Astrocyte (in vitro differentiated cells and primary cell): ENCODE measurements at regions not wholly inside any gene's neighbourhood (a gene's known extent, or its start where the extent isn't known, plus 50 kb on each side); places are given as distances from the start of the nearest gene placed in this dataset.

Source experiments
- DNase-seq: peaks from one replicate; pipeline ENCODE4 v3.0.0-alpha.2; 2010; ENCODE audit warnings: low read depth
- FAIRE-seq: peaks from 2 replicates; lab custom pipeline; 2011; peaks lifted over from hg19 to GRCh38; lab: Jason Lieb, UNC
- H2AFZ ChIP-seq: 2 replicates; pipeline ENCODE4 v1.6.0; 2012; ENCODE audit warnings: low read depth, low read length, inconsistent platforms
- H3K27ac ChIP-seq: 2 replicates; pipeline ENCODE4 v1.5.1; 2011; ENCODE audit warnings: low read depth, low read length, inconsistent platforms
- H3K27me3 ChIP-seq: 2 replicates; pipeline ENCODE4 v1.6.0; 2011; ENCODE audit warnings: low read length, inconsistent platforms; ENCODE audit not compliant: insufficient read depth
- H3K36me3 ChIP-seq: 2 replicates; pipeline ENCODE4 v1.5.1; 2011; ENCODE audit warnings: low read length, inconsistent platforms; ENCODE audit not compliant: insufficient read depth
- H3K4me1 ChIP-seq: 2 replicates; pipeline ENCODE4 v1.5.1; 2011; ENCODE audit warnings: low read length, inconsistent platforms; ENCODE audit not compliant: insufficient read depth
- H3K4me2 ChIP-seq: 2 replicates; pipeline ENCODE4 v1.6.0; 2012; ENCODE audit warnings: low read length, inconsistent platforms
- H3K4me3 ChIP-seq: 2 replicates; pipeline ENCODE4 v1.5.1; 2011; ENCODE audit warnings: low read depth, mild to moderate bottlenecking, low read length, inconsistent platforms; ENCODE audit not compliant: insufficient read depth
- H3K79me2 ChIP-seq: 2 replicates; pipeline ENCODE4 v1.6.0; 2012; ENCODE audit warnings: mild to moderate bottlenecking, low read length, inconsistent platforms; ENCODE audit not compliant: insufficient read depth
- H3K9ac ChIP-seq: 2 replicates; pipeline ENCODE4 v1.6.0; 2012; ENCODE audit warnings: mild to moderate bottlenecking, low read length, inconsistent platforms
- H3K9me3 ChIP-seq: 2 replicates; pipeline ENCODE4 v1.5.1; 2012; ENCODE audit warnings: low read depth, mild to moderate bottlenecking, low read length, inconsistent platforms; ENCODE audit not compliant: insufficient read depth
- H4K20me1 ChIP-seq: 2 replicates; pipeline ENCODE4 v1.6.0; 2012; ENCODE audit warnings: low read length, inconsistent platforms; ENCODE audit not compliant: insufficient read depth
- H3K27ac Mint-ChIP-seq: one replicate; pipeline ENCODE4 v1.8.0; 2021; ENCODE audit warnings: mild to moderate bottlenecking, mixed read lengths; ENCODE audit not compliant: unreplicated experiment
- H3K27me3 Mint-ChIP-seq: one replicate; pipeline ENCODE4 v1.8.0; 2021; ENCODE audit warnings: low read depth, mixed read lengths; ENCODE audit not compliant: unreplicated experiment
- H3K36me3 Mint-ChIP-seq: one replicate; pipeline ENCODE4 v1.8.0; 2021; ENCODE audit warnings: low read depth, mixed read lengths; ENCODE audit not compliant: unreplicated experiment
- H3K4me1 Mint-ChIP-seq: one replicate; pipeline ENCODE4 v1.8.0; 2021; ENCODE audit warnings: low read depth, mixed read lengths; ENCODE audit not compliant: unreplicated experiment
- H3K4me3 Mint-ChIP-seq: one replicate; pipeline ENCODE4 v1.8.0; 2021; ENCODE audit warnings: mild to moderate bottlenecking, moderate library complexity, mixed read lengths; ENCODE audit not compliant: unreplicated experiment
- H3K9me3 Mint-ChIP-seq: one replicate; pipeline ENCODE4 v1.8.0; 2021; ENCODE audit warnings: mild to moderate bottlenecking, mixed read lengths; ENCODE audit not compliant: unreplicated experiment
- EZH2 ChIP-seq: IDR thresholded peaks from 2 replicates; pipeline ENCODE4 v1.6.1; 2012; ENCODE audit warnings: mild to moderate bottlenecking, low read length, inconsistent platforms; ENCODE audit not compliant: insufficient read depth
- TF ChIP-seq, protein P1 (sequence below): IDR thresholded peaks from 2 replicates; pipeline ENCODE4 v1.5.1; 2011; ENCODE audit warnings: low read depth, mild to moderate bottlenecking, inconsistent platforms, low read length, moderate library complexity; ENCODE audit not compliant: insufficient read depth

DNA sequence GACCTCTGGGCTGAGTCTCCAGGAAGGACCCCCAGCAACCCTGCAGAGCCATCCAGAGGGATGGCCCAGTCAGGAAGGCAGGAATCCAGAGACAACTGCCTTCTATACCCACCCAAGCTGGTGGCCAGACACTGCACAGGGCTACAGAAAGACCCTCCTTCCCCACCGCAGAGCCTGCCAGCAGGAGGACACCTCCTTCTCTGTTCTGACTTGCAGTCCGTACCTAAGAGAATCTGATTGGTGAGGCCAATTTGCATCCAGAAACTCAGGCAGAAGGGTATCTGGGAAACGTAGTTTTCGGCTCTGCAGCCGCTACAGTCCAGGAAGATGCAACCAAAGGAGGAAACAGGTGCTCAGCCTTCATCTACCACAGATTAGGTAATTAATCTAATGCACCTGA, 155.4 kb upstream of the FRG1 start:
- peaks cover 23% of the 10 kb centered on the region for H3K9me3 Mint-ChIP-seq

DNA sequence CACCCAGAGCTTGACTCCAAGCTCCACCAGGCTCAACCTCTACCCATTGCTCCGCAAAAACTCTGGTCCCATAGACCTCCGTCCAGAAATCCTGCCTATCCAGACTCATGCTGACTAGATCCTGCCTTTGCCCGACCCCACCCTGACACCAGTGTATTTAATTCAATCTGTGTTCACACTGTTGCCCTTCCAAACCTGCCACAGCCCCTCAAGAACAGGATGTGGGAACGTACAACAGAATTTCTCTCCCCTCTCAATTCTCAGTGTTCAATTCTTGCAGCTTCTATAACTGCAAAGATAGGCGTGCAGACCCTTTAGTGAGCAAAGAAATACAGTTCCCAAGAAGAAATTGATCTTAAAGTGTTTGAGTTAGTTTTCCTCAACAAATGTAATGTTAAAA, 154.2 kb upstream of the FRG1 start:
- no peaks in the 10 kb centered on the region for H3K36me3 Mint-ChIP-seq
- no peaks in the 10 kb centered on the region for H3K27me3 Mint-ChIP-seq
- no peak overlapping the region for H3K4me2 ChIP-seq
- H3K27me3 ChIP-seq: no peaks in the 10 kb centered on the region
- H3K27ac Mint-ChIP-seq: no peak overlapping the region
- DNase-seq (no peak), FAIRE-seq (no peak)
- no peak overlapping the region for H3K9ac ChIP-seq
- H3K36me3 ChIP-seq: no peaks in the 10 kb centered on the region
- TF ChIP-seq, protein P1, sequence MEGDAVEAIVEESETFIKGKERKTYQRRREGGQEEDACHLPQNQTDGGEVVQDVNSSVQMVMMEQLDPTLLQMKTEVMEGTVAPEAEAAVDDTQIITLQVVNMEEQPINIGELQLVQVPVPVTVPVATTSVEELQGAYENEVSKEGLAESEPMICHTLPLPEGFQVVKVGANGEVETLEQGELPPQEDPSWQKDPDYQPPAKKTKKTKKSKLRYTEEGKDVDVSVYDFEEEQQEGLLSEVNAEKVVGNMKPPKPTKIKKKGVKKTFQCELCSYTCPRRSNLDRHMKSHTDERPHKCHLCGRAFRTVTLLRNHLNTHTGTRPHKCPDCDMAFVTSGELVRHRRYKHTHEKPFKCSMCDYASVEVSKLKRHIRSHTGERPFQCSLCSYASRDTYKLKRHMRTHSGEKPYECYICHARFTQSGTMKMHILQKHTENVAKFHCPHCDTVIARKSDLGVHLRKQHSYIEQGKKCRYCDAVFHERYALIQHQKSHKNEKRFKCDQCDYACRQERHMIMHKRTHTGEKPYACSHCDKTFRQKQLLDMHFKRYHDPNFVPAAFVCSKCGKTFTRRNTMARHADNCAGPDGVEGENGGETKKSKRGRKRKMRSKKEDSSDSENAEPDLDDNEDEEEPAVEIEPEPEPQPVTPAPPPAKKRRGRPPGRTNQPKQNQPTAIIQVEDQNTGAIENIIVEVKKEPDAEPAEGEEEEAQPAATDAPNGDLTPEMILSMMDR: no peak
- no peak overlapping the region for H3K4me3 ChIP-seq
- no peak overlapping the region for H3K4me3 Mint-ChIP-seq
- H4K20me1 ChIP-seq: no peaks in the 10 kb centered on the region
- no peaks in the 10 kb centered on the region for H3K4me1 Mint-ChIP-seq
- peaks cover 4% of the 10 kb centered on the region for H3K9me3 ChIP-seq
- H2AFZ ChIP-seq: no peak overlapping the region
- H3K27ac ChIP-seq: no peak overlapping the region
- H3K9me3 Mint-ChIP-seq: peaks cover 21% of the 10 kb centered on the region
- H3K79me2 ChIP-seq: no peaks in the 10 kb centered on the region
- H3K4me1 ChIP-seq: no peaks in the 10 kb centered on the region

More for the DNA sequence above, 155.4 kb upstream of the FRG1 start:
- H3K27ac ChIP-seq: no peak overlapping the region
- H2AFZ ChIP-seq: no peak overlapping the region
- H3K4me1 ChIP-seq: no peaks in the 10 kb centered on the region
- no peak overlapping the region for H3K9ac ChIP-seq
- Mint-ChIP-seq H3K27ac (no peak overlapping the region), H3K4me3 (no peak overlapping the region), H3K27me3 (no peaks in the 10 kb centered on the region), H3K4me1 (no peaks in the 10 kb centered on the region), H3K36me3 (no peaks in the 10 kb centered on the region)
- H3K9me3 ChIP-seq: peaks cover 4% of the 10 kb centered on the region
- H3K27me3 ChIP-seq: no peaks in the 10 kb centered on the region
- no peaks in the 10 kb centered on the region for H4K20me1 ChIP-seq
- H3K4me2 ChIP-seq: no peak overlapping the region
- FAIRE-seq (no peak), DNase-seq (no peak)
- H3K36me3 ChIP-seq: no peaks in the 10 kb centered on the region
- H3K4me3 ChIP-seq: no peak overlapping the region
- TF ChIP-seq EZH2: no peak
- TF ChIP-seq, protein P1: no peak
- no peaks in the 10 kb centered on the region for H3K79me2 ChIP-seq

DNA sequence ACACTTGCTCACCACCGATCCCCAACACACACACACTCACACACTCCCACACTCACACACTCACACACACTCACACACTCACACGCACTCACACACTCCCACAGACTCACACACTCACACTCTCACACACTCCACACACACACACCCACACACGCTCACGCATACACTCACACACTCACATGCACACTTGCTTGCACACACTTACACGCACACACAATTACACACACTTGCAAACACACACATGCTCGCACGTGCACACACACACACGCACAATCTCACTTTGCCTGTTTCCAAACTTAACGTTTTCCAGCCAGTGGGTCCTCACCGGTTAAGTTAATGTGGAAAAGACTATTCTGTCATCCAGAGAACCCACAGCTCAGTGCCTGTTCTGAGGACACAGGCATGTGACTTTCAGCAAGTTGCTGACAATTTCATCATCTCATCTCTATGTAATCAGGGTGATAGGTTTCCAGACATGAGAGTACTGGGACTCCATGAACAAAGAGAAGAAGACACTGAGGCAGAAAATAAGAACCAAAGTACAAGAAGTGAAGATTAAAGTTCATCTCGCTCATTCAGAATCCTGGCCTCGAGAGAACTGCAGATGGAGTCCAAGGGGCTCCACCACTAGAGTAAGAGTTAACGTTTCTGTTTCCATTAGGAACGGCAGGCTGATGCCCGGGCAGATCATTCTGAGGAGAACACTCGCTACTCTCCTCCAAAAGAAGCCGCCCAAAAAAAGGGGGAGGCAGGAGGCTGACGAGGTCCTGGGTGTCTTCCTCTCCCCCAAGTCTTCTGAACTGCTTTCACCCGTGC, 153.2 kb upstream of the FRG1 start:
- FAIRE-seq (no peak), DNase-seq (no peak)
- Mint-ChIP-seq H3K4me3 (no peak overlapping the region), H3K9me3 (peaks cover 13% of the 10 kb centered on the region), H3K27me3 (no peaks in the 10 kb centered on the region), H3K36me3 (no peaks in the 10 kb centered on the region), H3K27ac (peak overlapping the region; percentile 4), H3K4me1 (no peaks in the 10 kb centered on the region)
- H3K4me1 ChIP-seq: no peaks in the 10 kb centered on the region
- H3K4me3 ChIP-seq: no peak overlapping the region
- H3K36me3 ChIP-seq: no peaks in the 10 kb centered on the region
- H3K4me2 ChIP-seq: no peak overlapping the region
- no peaks in the 10 kb centered on the region for H4K20me1 ChIP-seq
- no peak overlapping the region for H3K27ac ChIP-seq
- no peaks in the 10 kb centered on the region for H3K9me3 ChIP-seq
- H3K79me2 ChIP-seq: no peaks in the 10 kb centered on the region
- TF ChIP-seq EZH2: no peak
- TF ChIP-seq, protein P1: no peak
- H2AFZ ChIP-seq: no peak overlapping the region
- no peak overlapping the region for H3K9ac ChIP-seq
- no peaks in the 10 kb centered on the region for H3K27me3 ChIP-seq
